ENCODE measurements at regions not wholly inside any gene's neighbourhood (a gene's known extent, or its start where the extent isn't known, plus 50 kb on each side); places are given as distances from the start of the nearest gene placed in this dataset.

- Histone ChIP-seq H3K27ac (no peak overlapping the region), H3K27me3 (no peaks in the 10 kb centered on the region), H3K4me3 (no peak overlapping the region), H3K4me1 (no peaks in the 10 kb centered on the region), H3K36me3 (no peaks in the 10 kb centered on the region), H3K9me3 (no peaks in the 10 kb centered on the region), H3K9ac (ENCODE audit: low read depth in 2 of 2, low read length in 2 of 2) (no peak overlapping the region)
- intact Hi-C loops (cut with DNase I) = loop anchor here (5.0 kb wide), 1 partner anchor 608 kb away; the partner anchor contains the start of gene ENC1
- no peak for TF ChIP-seq CTCF (IDR thresholded peaks at IDR 0.05)
- DNase-seq = no peak
Measured at GRCh38 chr5:74034733-74035132, 408.7 kb downstream of the ARHGEF28 start.

- Histone ChIP-seq H3K36me3 (no peaks in the 10 kb centered on the region), H3K27ac (no peak overlapping the region), H3K9me3 (no peaks in the 10 kb centered on the region), H3K27me3 (no peaks in the 10 kb centered on the region), H3K9ac (ENCODE audit: low read depth in 2 of 2, low read length in 2 of 2) (no peak overlapping the region), H3K4me3 (no peak overlapping the region), H3K4me1 (no peaks in the 10 kb centered on the region)
- DNase-seq = no peak
- TF ChIP-seq CTCF (IDR thresholded peaks at IDR 0.05) = no peak
- intact Hi-C loops (cut with DNase I) = no loop called here
Measured at GRCh38 chr5:74032617-74033016, 406.6 kb downstream of the ARHGEF28 start.

GRCh38 chr5:74031536-74031935 is 405.5 kb downstream of the ARHGEF28 start:
- no peak overlapping the region for H3K9ac ChIP-seq (ENCODE audit: low read depth in 2 of 2, low read length in 2 of 2)
- DNase-seq = no peak
- H3K9me3 ChIP-seq = no peaks in the 10 kb centered on the region
- no peaks in the 10 kb centered on the region for H3K36me3 ChIP-seq
- no peak for TF ChIP-seq CTCF (IDR thresholded peaks at IDR 0.05)
- no peak overlapping the region for H3K4me3 ChIP-seq
- intact Hi-C loops (cut with DNase I) = no loop called here
- no peaks in the 10 kb centered on the region for H3K27me3 ChIP-seq
- no peaks in the 10 kb centered on the region for H3K4me1 ChIP-seq
- H3K27ac ChIP-seq = no peak overlapping the region

GRCh38 chr5:74030821-74031220 is 404.8 kb downstream of the ARHGEF28 start:
- Histone ChIP-seq H3K9me3 (no peaks in the 10 kb centered on the region), H3K36me3 (no peaks in the 10 kb centered on the region), H3K27ac (no peak overlapping the region), H3K4me1 (no peaks in the 10 kb centered on the region), H3K27me3 (no peaks in the 10 kb centered on the region), H3K9ac (ENCODE audit: low read depth in 2 of 2, low read length in 2 of 2) (no peak overlapping the region), H3K4me3 (no peak overlapping the region)
- no peak for DNase-seq
- intact Hi-C loops (cut with DNase I) = no loop called here
- no peak for TF ChIP-seq CTCF (IDR thresholded peaks at IDR 0.05)

- H3K4me1 ChIP-seq = no peaks in the 10 kb centered on the region
- DNase-seq = no peak
- no peaks in the 10 kb centered on the region for H3K9me3 ChIP-seq
- no peak overlapping the region for H3K27ac ChIP-seq
- H3K9ac ChIP-seq (ENCODE audit: low read depth in 2 of 2, low read length in 2 of 2) = no peak overlapping the region
- H3K36me3 ChIP-seq = no peaks in the 10 kb centered on the region
- intact Hi-C loops (cut with DNase I) = no loop called here
- no peak overlapping the region for H3K4me3 ChIP-seq
- H3K27me3 ChIP-seq = no peaks in the 10 kb centered on the region
- TF ChIP-seq CTCF (IDR thresholded peaks at IDR 0.05) = no peak
Measured at GRCh38 chr5:74030371-74030770, 404.4 kb downstream of the ARHGEF28 start.

GRCh38 chr5:74028976-74029375 is 403.0 kb downstream of the ARHGEF28 start:
- Histone ChIP-seq H3K9ac (ENCODE audit: low read depth in 2 of 2, low read length in 2 of 2) (no peak overlapping the region), H3K27ac (no peak overlapping the region), H3K36me3 (no peaks in the 10 kb centered on the region), H3K4me1 (no peaks in the 10 kb centered on the region), H3K27me3 (no peaks in the 10 kb centered on the region), H3K4me3 (no peak overlapping the region), H3K9me3 (no peaks in the 10 kb centered on the region)
- no peak for TF ChIP-seq CTCF (IDR thresholded peaks at IDR 0.05)
- intact Hi-C loops (cut with DNase I) = no loop called here
- no peak for DNase-seq

All from colonic mucosa (tissue), 4 donors.